Urothelium cell line (cell line): ENCODE measurements at regions not wholly inside any gene's neighbourhood (a gene's known extent, or its start where the extent isn't known, plus 50 kb on each side); places are given as distances from the start of the nearest gene placed in this dataset.

ENCODE experiments used
- DNase-seq: peaks from one replicate; pipeline ENCODE4 v3.0.0; 2011; ENCODE audit warnings: low spot score, mixed read lengths
- FAIRE-seq: peaks from 2 replicates; lab custom pipeline; 2011; peaks lifted over from hg19 to GRCh38; lab: Jason Lieb, UNC

- DNase-seq = no peak
- FAIRE-seq = no peak
Observed at GRCh38 chr17:68812876-68813584, 142.2 kb downstream of the ABCA8 start.

GRCh38 chr17:68809148-68809547, 146.0 kb downstream of the ABCA8 start:
- FAIRE-seq = no peak
- DNase-seq = no peak

GRCh38 chr17:68807998-68808772, 147.0 kb downstream of the ABCA8 start:
- no peak for DNase-seq
- no peak for FAIRE-seq

- DNase-seq (no peak), FAIRE-seq (no peak)
Observed at GRCh38 chr17:68805609-68806008, 149.6 kb downstream of the ABCA8 start.

- DNase-seq = no peak
- no peak for FAIRE-seq
Observed at GRCh38 chr17:68804777-68805520, 150.2 kb downstream of the ABCA8 start.

- FAIRE-seq = no peak
- no peak for DNase-seq
Observed at GRCh38 chr17:68803164-68803929, 151.8 kb downstream of the ABCA8 start.

- DNase-seq (no peak), FAIRE-seq (no peak)
Observed at GRCh38 chr17:68801335-68802247, 153.6 kb downstream of the ABCA8 start.

- DNase-seq (no peak), FAIRE-seq (no peak)
Observed at GRCh38 chr17:68800751-68801150, 154.4 kb downstream of the ABCA8 start.

GRCh38 chr17:68794636-68795434, 160.4 kb downstream of the ABCA8 start:
- FAIRE-seq = no peak

GRCh38 chr17:68792873-68793272, 162.3 kb downstream of the ABCA8 start:
- no peak for DNase-seq
- FAIRE-seq = no peak

More at GRCh38 chr17:68794636-68795434, 160.4 kb downstream of the ABCA8 start:
- DNase-seq = no peak

- DNase-seq (no peak), FAIRE-seq (no peak)
Observed at GRCh38 chr17:68792042-68792685, 163.0 kb downstream of the ABCA8 start.

GRCh38 chr17:68790931-68791330, 164.3 kb downstream of the ABCA8 start:
- FAIRE-seq = no peak
- DNase-seq = no peak

GRCh38 chr17:68790492-68790891, 164.7 kb downstream of the ABCA8 start:
- DNase-seq = no peak
- no peak for FAIRE-seq

GRCh38 chr17:68789203-68789962, 165.8 kb downstream of the ABCA8 start:
- FAIRE-seq (no peak), DNase-seq (no peak)

- no peak for FAIRE-seq
Observed at GRCh38 chr17:68785565-68786486, 169.4 kb downstream of the ABCA8 start.

GRCh38 chr17:68784431-68784830, 170.8 kb downstream of the ABCA8 start:
- no peak for DNase-seq
- FAIRE-seq = no peak

More at GRCh38 chr17:68785565-68786486, 169.4 kb downstream of the ABCA8 start:
- DNase-seq = no peak

- DNase-seq = no peak
- peak; percentile 17 for FAIRE-seq
Observed at GRCh38 chr17:68783861-68784260, 171.3 kb downstream of the ABCA8 start.
